ENCODE measurements at regions not wholly inside any gene's neighbourhood (a gene's known extent, or its start where the extent isn't known, plus 50 kb on each side); places are given as distances from the start of the nearest gene placed in this dataset.
A peak's percentile ranks its signal among the peaks of the same experiment; 100 is the strongest.

DNA sequence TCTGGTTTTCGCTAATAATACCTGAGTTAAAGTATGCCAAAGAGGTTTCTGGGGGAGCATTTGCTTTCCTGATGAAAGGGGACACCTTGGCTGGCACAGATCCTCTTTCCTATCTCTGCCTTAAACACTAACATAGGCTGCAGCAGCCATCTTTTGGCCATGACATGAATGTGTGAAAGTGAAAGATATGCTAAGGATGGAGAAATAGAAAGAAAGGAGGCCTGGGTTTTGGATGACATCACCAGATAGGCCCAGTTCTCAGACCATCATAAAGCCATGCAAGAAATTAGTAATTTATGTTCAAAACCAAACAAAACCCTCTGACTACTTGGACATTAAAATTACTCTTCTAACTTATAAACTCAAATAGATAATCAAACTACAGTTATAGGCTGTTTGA, 279.7 kb downstream of the COG6 start:
- Histone ChIP-seq H3K36me3 (ENCODE audit: control insufficient read depth, insufficient read depth, low read length) (no peaks in the 10 kb centered on the region), H3K27me3 (ENCODE audit: control insufficient read depth, insufficient read depth, low read length) (no peaks in the 10 kb centered on the region), H3K4me3 (ENCODE audit: low read depth, low read length) (no peak overlapping the region)
- no peak for DNase-seq (ENCODE audit: low read depth)
- TF ChIP-seq, protein P1, sequence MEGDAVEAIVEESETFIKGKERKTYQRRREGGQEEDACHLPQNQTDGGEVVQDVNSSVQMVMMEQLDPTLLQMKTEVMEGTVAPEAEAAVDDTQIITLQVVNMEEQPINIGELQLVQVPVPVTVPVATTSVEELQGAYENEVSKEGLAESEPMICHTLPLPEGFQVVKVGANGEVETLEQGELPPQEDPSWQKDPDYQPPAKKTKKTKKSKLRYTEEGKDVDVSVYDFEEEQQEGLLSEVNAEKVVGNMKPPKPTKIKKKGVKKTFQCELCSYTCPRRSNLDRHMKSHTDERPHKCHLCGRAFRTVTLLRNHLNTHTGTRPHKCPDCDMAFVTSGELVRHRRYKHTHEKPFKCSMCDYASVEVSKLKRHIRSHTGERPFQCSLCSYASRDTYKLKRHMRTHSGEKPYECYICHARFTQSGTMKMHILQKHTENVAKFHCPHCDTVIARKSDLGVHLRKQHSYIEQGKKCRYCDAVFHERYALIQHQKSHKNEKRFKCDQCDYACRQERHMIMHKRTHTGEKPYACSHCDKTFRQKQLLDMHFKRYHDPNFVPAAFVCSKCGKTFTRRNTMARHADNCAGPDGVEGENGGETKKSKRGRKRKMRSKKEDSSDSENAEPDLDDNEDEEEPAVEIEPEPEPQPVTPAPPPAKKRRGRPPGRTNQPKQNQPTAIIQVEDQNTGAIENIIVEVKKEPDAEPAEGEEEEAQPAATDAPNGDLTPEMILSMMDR (IDR thresholded peaks at IDR 0.05; ENCODE audit: insufficient read depth, low read length, severe bottlenecking) = no peak
- FAIRE-seq = no peak

DNA sequence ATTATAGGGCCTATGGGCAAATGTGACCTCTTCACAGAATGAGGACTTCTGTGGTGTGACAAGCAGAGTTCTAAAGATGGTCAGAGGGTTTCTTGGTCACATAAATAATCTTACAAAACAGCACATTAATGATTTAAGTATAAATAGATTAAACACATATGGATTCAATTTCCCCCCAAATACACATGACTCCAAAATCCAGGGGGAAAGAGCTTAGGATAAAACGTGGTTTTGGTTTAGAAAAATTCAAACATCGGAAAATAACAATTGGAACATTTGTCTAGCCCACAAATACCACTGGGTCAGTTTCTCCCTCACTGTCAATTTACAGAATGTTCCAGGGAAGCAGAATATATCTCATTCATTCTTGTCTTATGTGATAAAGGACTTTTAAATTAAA, 283.1 kb downstream of the COG6 start:
- no peak overlapping the region for H3K4me3 ChIP-seq (ENCODE audit: low read depth, low read length)
- DNase-seq (ENCODE audit: low read depth) (no peak), FAIRE-seq (no peak)
- TF ChIP-seq, protein P1 (IDR thresholded peaks at IDR 0.05; ENCODE audit: insufficient read depth, low read length, severe bottlenecking) = no peak
- no peaks in the 10 kb centered on the region for H3K27me3 ChIP-seq (ENCODE audit: control insufficient read depth, insufficient read depth, low read length)
- H3K36me3 ChIP-seq (ENCODE audit: control insufficient read depth, insufficient read depth, low read length) = no peaks in the 10 kb centered on the region

DNA sequence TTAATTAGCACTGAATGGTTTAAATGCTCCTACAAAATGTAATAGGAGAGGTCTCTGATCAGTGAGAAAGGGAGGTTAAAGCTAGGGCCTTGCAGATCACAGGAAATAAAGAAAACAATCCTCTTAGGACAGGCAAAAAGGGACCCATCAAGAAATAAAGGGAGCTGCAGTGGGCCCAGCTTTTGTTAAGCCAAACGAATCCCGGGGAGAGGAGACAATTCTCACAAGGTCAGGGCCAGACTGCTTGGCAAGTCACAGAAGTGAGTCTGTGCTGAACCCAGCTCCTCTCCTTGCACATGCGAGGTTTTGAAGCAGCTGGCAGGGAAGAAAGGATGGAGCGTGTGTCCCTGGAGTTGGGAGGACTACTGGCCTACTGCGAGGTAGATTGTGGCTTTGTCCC, 285.8 kb downstream of the COG6 start:
- FAIRE-seq = no peak
- TF ChIP-seq, protein P1 (IDR thresholded peaks at IDR 0.05; ENCODE audit: insufficient read depth, low read length, severe bottlenecking) = no peak
- Histone ChIP-seq H3K36me3 (ENCODE audit: control insufficient read depth, insufficient read depth, low read length) (no peaks in the 10 kb centered on the region), H3K4me3 (ENCODE audit: low read depth, low read length) (no peak overlapping the region), H3K27me3 (ENCODE audit: control insufficient read depth, insufficient read depth, low read length) (no peaks in the 10 kb centered on the region)
- no peak for DNase-seq (ENCODE audit: low read depth)

DNA sequence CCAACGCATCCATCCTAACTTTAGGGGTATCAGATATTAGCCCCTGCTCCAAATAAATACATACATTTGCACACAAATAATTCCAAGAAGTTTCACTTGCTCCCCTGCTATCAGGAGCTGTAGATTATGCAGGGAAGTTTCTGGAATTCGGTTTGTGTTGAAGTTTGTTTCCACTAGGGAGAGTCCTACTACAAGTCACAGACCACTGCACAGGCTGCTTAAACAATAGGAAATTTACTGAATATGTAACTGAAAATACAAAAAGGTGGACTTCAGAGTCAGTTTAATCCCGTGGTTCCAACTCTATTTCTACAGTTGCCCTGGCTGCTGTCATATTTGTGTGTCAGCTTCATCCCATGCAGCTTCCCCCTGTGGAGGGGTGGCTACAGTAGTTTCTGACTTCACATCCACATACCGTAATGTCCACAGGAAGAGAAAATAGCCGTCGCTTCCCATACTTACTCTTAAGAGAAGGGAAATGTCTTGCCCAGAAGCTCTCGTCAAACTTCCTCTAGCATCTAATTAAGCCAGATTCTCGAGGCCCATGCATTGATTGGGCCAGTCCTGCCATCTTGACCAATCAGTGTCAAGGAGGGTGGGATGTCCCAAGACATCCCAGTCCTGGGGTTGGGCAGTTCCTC, 286.6 kb downstream of the COG6 start:
- H3K36me3 ChIP-seq (ENCODE audit: control insufficient read depth, insufficient read depth, low read length) = no peaks in the 10 kb centered on the region
- H3K4me3 ChIP-seq (ENCODE audit: low read depth, low read length) = no peak overlapping the region
- no peaks in the 10 kb centered on the region for H3K27me3 ChIP-seq (ENCODE audit: control insufficient read depth, insufficient read depth, low read length)
- peak; percentile 7 for FAIRE-seq
- TF ChIP-seq, protein P1 (IDR thresholded peaks at IDR 0.05; ENCODE audit: insufficient read depth, low read length, severe bottlenecking) = no peak
- no peak for DNase-seq (ENCODE audit: low read depth)

DNA sequence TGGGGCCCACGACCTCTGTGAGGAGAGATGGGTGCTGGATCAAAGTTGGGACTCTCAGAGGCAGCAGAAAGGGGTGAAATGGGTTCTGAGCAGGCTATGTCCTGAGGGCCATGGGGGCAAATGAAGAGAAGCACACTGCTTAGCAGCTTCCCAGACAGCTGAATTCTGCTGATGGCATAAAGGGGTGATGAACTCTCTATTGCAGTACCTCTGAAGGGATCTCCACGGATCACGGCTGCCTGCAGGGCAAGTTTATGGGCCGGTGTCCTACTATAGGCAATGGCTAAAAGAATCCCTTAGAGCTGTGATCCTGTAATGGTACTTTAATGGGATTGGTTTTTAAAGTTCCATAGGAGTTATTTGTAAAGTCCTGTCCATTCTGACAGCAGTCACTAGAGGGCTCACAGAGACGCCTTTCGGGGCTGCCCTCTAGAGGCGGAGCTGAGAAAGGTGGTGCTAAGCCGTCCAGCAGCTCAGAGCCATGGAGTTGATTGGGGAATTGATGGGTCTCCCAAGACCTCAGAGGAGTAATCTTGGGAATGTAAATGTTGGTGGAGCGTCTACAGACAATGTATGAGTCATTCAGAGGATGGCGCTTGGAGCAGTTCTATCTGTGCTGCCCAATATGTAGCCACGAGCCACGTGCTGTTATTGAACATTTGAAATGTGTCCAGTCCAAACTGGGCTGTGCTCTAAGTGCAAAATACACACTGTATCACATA, 287.3 kb downstream of the COG6 start:
- no peaks in the 10 kb centered on the region for H3K27me3 ChIP-seq (ENCODE audit: control insufficient read depth, insufficient read depth, low read length)
- no peaks in the 10 kb centered on the region for H3K36me3 ChIP-seq (ENCODE audit: control insufficient read depth, insufficient read depth, low read length)
- DNase-seq (ENCODE audit: low read depth) = peak; percentile 71
- TF ChIP-seq, protein P1 (IDR thresholded peaks at IDR 0.05; ENCODE audit: insufficient read depth, low read length, severe bottlenecking) = peak; percentile 99
- no peak for FAIRE-seq
- no peak overlapping the region for H3K4me3 ChIP-seq (ENCODE audit: low read depth, low read length)

Measured in bronchial epithelial cell (primary cell).